H9 (cell line): ENCODE measurements at regions not wholly inside any gene's neighbourhood (a gene's known extent, or its start where the extent isn't known, plus 50 kb on each side); places are given as distances from the start of the nearest gene placed in this dataset.

Source experiments
- DNase-seq: peaks from one replicate; pipeline ENCODE4 v3.0.0-alpha.2; 2017
- H2AFZ ChIP-seq: one replicate; pipeline ENCODE4 v1.6.1; 2013; ENCODE audit warnings: mild to moderate bottlenecking, low read length, control low read depth, moderate library complexity
- H2AK5ac ChIP-seq: 2 replicates; pipeline ENCODE4 v1.6.1; 2013; ENCODE audit warnings: low read length, control low read depth, mixed read lengths; ENCODE audit not compliant: insufficient read length
- H2BK120ac ChIP-seq: one replicate; pipeline ENCODE4 v1.6.1; 2013; ENCODE audit warnings: low read depth, mild to moderate bottlenecking, low read length, control low read depth, inconsistent platforms; ENCODE audit not compliant: poor library complexity, severe bottlenecking
- H2BK12ac ChIP-seq: 2 replicates; pipeline ENCODE4 v1.6.1; 2013; ENCODE audit warnings: low read length, control low read depth, mixed read lengths, low read depth; ENCODE audit not compliant: insufficient read length
- H2BK15ac ChIP-seq: 2 replicates; pipeline ENCODE4 v1.6.1; 2013; ENCODE audit warnings: low read depth, low read length, control low read depth
- H2BK20ac ChIP-seq: one replicate; pipeline ENCODE4 v1.6.1; 2013; ENCODE audit warnings: low read depth, mild to moderate bottlenecking, low read length, control low read depth, inconsistent platforms; ENCODE audit not compliant: poor library complexity, severe bottlenecking
- H2BK5ac ChIP-seq: 2 replicates; pipeline ENCODE4 v1.6.1; 2013; ENCODE audit warnings: low read length, control low read depth, mixed read lengths; ENCODE audit not compliant: insufficient read length
- H3K14ac ChIP-seq: 2 replicates; pipeline ENCODE4 v1.6.1; 2013; ENCODE audit warnings: low read length, control low read depth; ENCODE audit not compliant: insufficient read depth
- H3K18ac ChIP-seq: 2 replicates; pipeline ENCODE4 v1.6.1; 2013; ENCODE audit warnings: low read depth, mild to moderate bottlenecking, mixed read lengths, low read length, control low read depth; ENCODE audit not compliant: insufficient read length
- H3K23ac ChIP-seq: 2 replicates; pipeline ENCODE4 v1.6.1; 2013; ENCODE audit warnings: low read length, control low read depth, mixed read lengths, low read depth; ENCODE audit not compliant: insufficient read length
- H3K23me2 ChIP-seq: 2 replicates; pipeline ENCODE4 v1.6.1; 2013; ENCODE audit warnings: low read depth, mild to moderate bottlenecking, mixed read lengths, low read length, control low read depth; ENCODE audit not compliant: insufficient read length, poor library complexity, severe bottlenecking
- H3K27ac ChIP-seq: 2 replicates; pipeline ENCODE4 v1.5.1; 2013; ENCODE audit warnings: low read length, control low read depth, mixed read lengths, low read depth; ENCODE audit not compliant: insufficient read length
- H3K27me3 ChIP-seq: 2 replicates; pipeline ENCODE4 v1.6.1; 2013; ENCODE audit warnings: low read length, control low read depth, inconsistent platforms; ENCODE audit not compliant: insufficient read depth
- H3K4ac ChIP-seq: 2 replicates; pipeline ENCODE4 v1.6.1; 2013; ENCODE audit warnings: low read depth, mild to moderate bottlenecking, control low read depth, inconsistent platforms, low read length, moderate library complexity
- H3K4me1 ChIP-seq: 2 replicates; pipeline ENCODE4 v1.6.1; 2013; ENCODE audit warnings: low read length, control low read depth, inconsistent platforms; ENCODE audit not compliant: insufficient read depth
- H3K4me2 ChIP-seq: 2 replicates; pipeline ENCODE4 v1.6.1; 2013; ENCODE audit warnings: low read length, control low read depth, mixed read lengths; ENCODE audit not compliant: insufficient read length, insufficient read depth
- H3K56ac ChIP-seq: 2 replicates; pipeline ENCODE4 v1.6.1; 2013; ENCODE audit warnings: low read depth, mild to moderate bottlenecking, mixed read lengths, low read length, control low read depth; ENCODE audit not compliant: insufficient read length
- H3K79me1 ChIP-seq: 2 replicates; pipeline ENCODE4 v1.6.1; 2013; ENCODE audit warnings: low read depth, mild to moderate bottlenecking, moderate library complexity, low read length, control low read depth, inconsistent platforms; ENCODE audit not compliant: insufficient read depth, poor library complexity, severe bottlenecking
- H3K79me2 ChIP-seq: 2 replicates; pipeline ENCODE4 v1.6.1; 2013; ENCODE audit warnings: low read length, control low read depth, inconsistent platforms; ENCODE audit not compliant: insufficient read depth
- H3K9ac ChIP-seq: 2 replicates; pipeline ENCODE4 v1.6.1; 2013; ENCODE audit warnings: low read length, control low read depth, mixed read lengths; ENCODE audit not compliant: insufficient read length; ENCODE audit errors: extremely low read depth
- H3K9me3 ChIP-seq: one replicate; pipeline ENCODE4 v1.6.1; 2013; ENCODE audit warnings: low read depth, low read length, inconsistent platforms; ENCODE audit not compliant: control insufficient read depth
- H3T11ph ChIP-seq: one replicate; pipeline ENCODE4 v1.6.1; 2013; ENCODE audit warnings: mild to moderate bottlenecking, low read length, control low read depth, inconsistent platforms
- H4K20me1 ChIP-seq: one replicate; pipeline ENCODE4 v1.6.1; 2013; ENCODE audit not compliant: control insufficient read depth, insufficient read length, insufficient read depth
- H4K5ac ChIP-seq: 2 replicates; pipeline ENCODE4 v1.6.1; 2013; ENCODE audit warnings: low read depth, mild to moderate bottlenecking, mixed read lengths, low read length, control low read depth; ENCODE audit not compliant: insufficient read length
- H4K8ac ChIP-seq: replicated peaks from 2 replicates; pipeline ENCODE4 v1.6.1; 2013; ENCODE audit warnings: low read length, control low read depth, mixed read lengths, low read depth; ENCODE audit not compliant: insufficient read length
- H4K91ac ChIP-seq: 2 replicates; pipeline ENCODE4 v1.6.1; 2013; ENCODE audit warnings: low read depth, mild to moderate bottlenecking, moderate library complexity, mixed read lengths, low read length, control low read depth; ENCODE audit not compliant: insufficient read length
- H3K27ac Mint-ChIP-seq, 3 experiments: 2 replicates in 2 of 3; 3 replicates in 1 of 3; pipeline ENCODE4 v1.8.0; 2020 to 2021; ENCODE audit warnings: mixed read lengths in 3 of 3, mild to moderate bottlenecking in 1 of 3, moderate library complexity in 1 of 3
- H3K27me3 Mint-ChIP-seq: 2 replicates; pipeline ENCODE4 v1.8.0; 2021; ENCODE audit warnings: low read depth, mild to moderate bottlenecking, moderate library complexity, mixed read lengths
- H3K36me3 Mint-ChIP-seq, 3 experiments: 2 replicates in 2 of 3; 3 replicates in 1 of 3; pipeline ENCODE4 v1.8.0; 2020 to 2021; ENCODE audit warnings: low read depth in 3 of 3, mixed read lengths in 3 of 3; ENCODE audit not compliant: insufficient read depth in 1 of 3
- H3K4me1 Mint-ChIP-seq, 2 experiments: 2 replicates each; pipeline ENCODE4 v1.8.0; 2020; ENCODE audit warnings: mixed read lengths in 2 of 2
- H3K4me3 Mint-ChIP-seq, 2 experiments: 2 replicates in 1 of 2; 3 replicates in 1 of 2; pipeline ENCODE4 v1.8.0; 2020 to 2021; ENCODE audit warnings: mild to moderate bottlenecking in 2 of 2, mixed read lengths in 2 of 2, moderate library complexity in 1 of 2
- H3K9me3 Mint-ChIP-seq, 2 experiments: 2 replicates in 1 of 2; 3 replicates in 1 of 2; pipeline ENCODE4 v1.8.0; 2020; ENCODE audit warnings: mild to moderate bottlenecking in 2 of 2, mixed read lengths in 2 of 2, moderate library complexity in 1 of 2
- WGBS: extraction: QIAGEN DNeasy Blood & Tissue Kit; methylation state at CpG from one replicate; pipeline ENCODE4 v1.1.7; 2013; ENCODE audit warnings: missing lambda C conversion rate, low lambda C conversion rate, mixed read lengths; ENCODE audit not compliant: insufficient read length; ENCODE audit errors: extremely low coverage; 5-methylcytosine and 5-hydroxymethylcytosine counted together
- TF ChIP-seq, protein P1 (sequence below): fragments of 200-600 bp; sonication (generic); conservative IDR thresholded peaks from 3 replicates; pipeline ENCODE4 v1.8.0; 2021; ENCODE audit warnings: antibody characterized with exemption, mild to moderate bottlenecking

DNA sequence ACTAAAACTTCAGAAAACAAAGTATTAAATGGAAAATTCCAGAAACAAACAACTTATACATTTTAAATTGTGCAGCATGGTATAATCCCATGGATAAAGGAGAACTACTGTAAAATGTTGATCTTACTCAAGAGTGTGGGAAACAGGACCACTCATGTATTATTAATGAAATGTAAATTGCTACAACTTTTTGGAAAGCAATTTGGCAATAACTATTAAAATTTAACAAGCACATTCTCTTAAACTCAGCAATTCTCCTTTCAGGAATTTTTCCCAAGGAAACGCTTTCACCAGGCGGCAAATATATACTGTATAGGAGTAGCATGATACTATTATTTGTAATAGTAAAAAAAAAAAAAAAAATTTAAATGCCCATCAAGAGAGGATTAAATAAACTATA, 284.5 kb upstream of the AMIGO2 start:
- TF ChIP-seq, protein P1, sequence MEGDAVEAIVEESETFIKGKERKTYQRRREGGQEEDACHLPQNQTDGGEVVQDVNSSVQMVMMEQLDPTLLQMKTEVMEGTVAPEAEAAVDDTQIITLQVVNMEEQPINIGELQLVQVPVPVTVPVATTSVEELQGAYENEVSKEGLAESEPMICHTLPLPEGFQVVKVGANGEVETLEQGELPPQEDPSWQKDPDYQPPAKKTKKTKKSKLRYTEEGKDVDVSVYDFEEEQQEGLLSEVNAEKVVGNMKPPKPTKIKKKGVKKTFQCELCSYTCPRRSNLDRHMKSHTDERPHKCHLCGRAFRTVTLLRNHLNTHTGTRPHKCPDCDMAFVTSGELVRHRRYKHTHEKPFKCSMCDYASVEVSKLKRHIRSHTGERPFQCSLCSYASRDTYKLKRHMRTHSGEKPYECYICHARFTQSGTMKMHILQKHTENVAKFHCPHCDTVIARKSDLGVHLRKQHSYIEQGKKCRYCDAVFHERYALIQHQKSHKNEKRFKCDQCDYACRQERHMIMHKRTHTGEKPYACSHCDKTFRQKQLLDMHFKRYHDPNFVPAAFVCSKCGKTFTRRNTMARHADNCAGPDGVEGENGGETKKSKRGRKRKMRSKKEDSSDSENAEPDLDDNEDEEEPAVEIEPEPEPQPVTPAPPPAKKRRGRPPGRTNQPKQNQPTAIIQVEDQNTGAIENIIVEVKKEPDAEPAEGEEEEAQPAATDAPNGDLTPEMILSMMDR, result no peak
- no peaks in the 10 kb centered on the region for H3K27me3 Mint-ChIP-seq

More for the DNA sequence above, 284.5 kb upstream of the AMIGO2 start:
- DNase-seq, result no peak
- Histone ChIP-seq H3K14ac (no peak overlapping the region), H3K79me2 (no peaks in the 10 kb centered on the region), H3K23ac (no peak overlapping the region), H3K56ac (no peak overlapping the region), H2AK5ac (no peak overlapping the region), H3T11ph (no peak overlapping the region), H4K8ac (no peak overlapping the region), H4K5ac (no peak overlapping the region), H2BK5ac (no peak overlapping the region), H4K91ac (no peak overlapping the region), H2BK20ac (no peak overlapping the region), H3K9me3 (no peaks in the 10 kb centered on the region), H3K79me1 (no peaks in the 10 kb centered on the region), H3K27me3 (no peaks in the 10 kb centered on the region), H2AFZ (no peak overlapping the region), H2BK15ac (no peak overlapping the region), H3K4ac (no peak overlapping the region), H3K4me2 (no peak overlapping the region), H4K20me1 (no peaks in the 10 kb centered on the region), H3K18ac (no peak overlapping the region), H2BK120ac (no peak overlapping the region), H3K23me2 (no peaks in the 10 kb centered on the region), H3K9ac (no peak overlapping the region), H2BK12ac (no peak overlapping the region), H3K27ac (no peak overlapping the region), H3K4me1 (no peaks in the 10 kb centered on the region)
- Mint-ChIP-seq H3K9me3 (no peaks in the 10 kb centered on the region), H3K36me3 (no peaks in the 10 kb centered on the region), H3K4me1 (peaks cover 0 to 2% of the 10 kb centered on the region in 2 experiments; a peak in 1 of 4 replicates), H3K27ac (no peak overlapping the region), H3K4me3 (no peak overlapping the region)
- WGBS, result no CpG with 5 or more reads among the region's 2 CpGs
